H9 (cell line): ENCODE measurements at regions not wholly inside any gene's neighbourhood (a gene's known extent, or its start where the extent isn't known, plus 50 kb on each side); places are given as distances from the start of the nearest gene placed in this dataset.

Experiments
- DNase-seq: peaks from one replicate; pipeline ENCODE4 v3.0.0-alpha.2; 2017
- H2AFZ ChIP-seq: one replicate; pipeline ENCODE4 v1.6.1; 2013; ENCODE audit warnings: mild to moderate bottlenecking, low read length, control low read depth, moderate library complexity
- H2AK5ac ChIP-seq: 2 replicates; pipeline ENCODE4 v1.6.1; 2013; ENCODE audit warnings: low read length, control low read depth, mixed read lengths; ENCODE audit not compliant: insufficient read length
- H2BK120ac ChIP-seq: one replicate; pipeline ENCODE4 v1.6.1; 2013; ENCODE audit warnings: low read depth, mild to moderate bottlenecking, low read length, control low read depth, inconsistent platforms; ENCODE audit not compliant: poor library complexity, severe bottlenecking
- H2BK12ac ChIP-seq: 2 replicates; pipeline ENCODE4 v1.6.1; 2013; ENCODE audit warnings: low read length, control low read depth, mixed read lengths, low read depth; ENCODE audit not compliant: insufficient read length
- H2BK15ac ChIP-seq: 2 replicates; pipeline ENCODE4 v1.6.1; 2013; ENCODE audit warnings: low read depth, low read length, control low read depth
- H2BK20ac ChIP-seq: one replicate; pipeline ENCODE4 v1.6.1; 2013; ENCODE audit warnings: low read depth, mild to moderate bottlenecking, low read length, control low read depth, inconsistent platforms; ENCODE audit not compliant: poor library complexity, severe bottlenecking
- H2BK5ac ChIP-seq: 2 replicates; pipeline ENCODE4 v1.6.1; 2013; ENCODE audit warnings: low read length, control low read depth, mixed read lengths; ENCODE audit not compliant: insufficient read length
- H3K14ac ChIP-seq: 2 replicates; pipeline ENCODE4 v1.6.1; 2013; ENCODE audit warnings: low read length, control low read depth; ENCODE audit not compliant: insufficient read depth
- H3K18ac ChIP-seq: 2 replicates; pipeline ENCODE4 v1.6.1; 2013; ENCODE audit warnings: low read depth, mild to moderate bottlenecking, mixed read lengths, low read length, control low read depth; ENCODE audit not compliant: insufficient read length
- H3K23ac ChIP-seq: 2 replicates; pipeline ENCODE4 v1.6.1; 2013; ENCODE audit warnings: low read length, control low read depth, mixed read lengths, low read depth; ENCODE audit not compliant: insufficient read length
- H3K23me2 ChIP-seq: 2 replicates; pipeline ENCODE4 v1.6.1; 2013; ENCODE audit warnings: low read depth, mild to moderate bottlenecking, mixed read lengths, low read length, control low read depth; ENCODE audit not compliant: insufficient read length, poor library complexity, severe bottlenecking
- H3K27ac ChIP-seq: 2 replicates; pipeline ENCODE4 v1.5.1; 2013; ENCODE audit warnings: low read length, control low read depth, mixed read lengths, low read depth; ENCODE audit not compliant: insufficient read length
- H3K27me3 ChIP-seq: 2 replicates; pipeline ENCODE4 v1.6.1; 2013; ENCODE audit warnings: low read length, control low read depth, inconsistent platforms; ENCODE audit not compliant: insufficient read depth
- H3K4ac ChIP-seq: 2 replicates; pipeline ENCODE4 v1.6.1; 2013; ENCODE audit warnings: low read depth, mild to moderate bottlenecking, control low read depth, inconsistent platforms, low read length, moderate library complexity
- H3K4me1 ChIP-seq: 2 replicates; pipeline ENCODE4 v1.6.1; 2013; ENCODE audit warnings: low read length, control low read depth, inconsistent platforms; ENCODE audit not compliant: insufficient read depth
- H3K4me2 ChIP-seq: 2 replicates; pipeline ENCODE4 v1.6.1; 2013; ENCODE audit warnings: low read length, control low read depth, mixed read lengths; ENCODE audit not compliant: insufficient read length, insufficient read depth
- H3K56ac ChIP-seq: 2 replicates; pipeline ENCODE4 v1.6.1; 2013; ENCODE audit warnings: low read depth, mild to moderate bottlenecking, mixed read lengths, low read length, control low read depth; ENCODE audit not compliant: insufficient read length
- H3K79me1 ChIP-seq: 2 replicates; pipeline ENCODE4 v1.6.1; 2013; ENCODE audit warnings: low read depth, mild to moderate bottlenecking, moderate library complexity, low read length, control low read depth, inconsistent platforms; ENCODE audit not compliant: insufficient read depth, poor library complexity, severe bottlenecking
- H3K79me2 ChIP-seq: 2 replicates; pipeline ENCODE4 v1.6.1; 2013; ENCODE audit warnings: low read length, control low read depth, inconsistent platforms; ENCODE audit not compliant: insufficient read depth
- H3K9ac ChIP-seq: 2 replicates; pipeline ENCODE4 v1.6.1; 2013; ENCODE audit warnings: low read length, control low read depth, mixed read lengths; ENCODE audit not compliant: insufficient read length; ENCODE audit errors: extremely low read depth
- H3K9me3 ChIP-seq: one replicate; pipeline ENCODE4 v1.6.1; 2013; ENCODE audit warnings: low read depth, low read length, inconsistent platforms; ENCODE audit not compliant: control insufficient read depth
- H3T11ph ChIP-seq: one replicate; pipeline ENCODE4 v1.6.1; 2013; ENCODE audit warnings: mild to moderate bottlenecking, low read length, control low read depth, inconsistent platforms
- H4K20me1 ChIP-seq: one replicate; pipeline ENCODE4 v1.6.1; 2013; ENCODE audit not compliant: control insufficient read depth, insufficient read length, insufficient read depth
- H4K5ac ChIP-seq: 2 replicates; pipeline ENCODE4 v1.6.1; 2013; ENCODE audit warnings: low read depth, mild to moderate bottlenecking, mixed read lengths, low read length, control low read depth; ENCODE audit not compliant: insufficient read length
- H4K8ac ChIP-seq: replicated peaks from 2 replicates; pipeline ENCODE4 v1.6.1; 2013; ENCODE audit warnings: low read length, control low read depth, mixed read lengths, low read depth; ENCODE audit not compliant: insufficient read length
- H4K91ac ChIP-seq: 2 replicates; pipeline ENCODE4 v1.6.1; 2013; ENCODE audit warnings: low read depth, mild to moderate bottlenecking, moderate library complexity, mixed read lengths, low read length, control low read depth; ENCODE audit not compliant: insufficient read length
- H3K27ac Mint-ChIP-seq, 3 experiments: 2 replicates in 2 of 3; 3 replicates in 1 of 3; pipeline ENCODE4 v1.8.0; 2020 to 2021; ENCODE audit warnings: mixed read lengths in 3 of 3, mild to moderate bottlenecking in 1 of 3, moderate library complexity in 1 of 3
- H3K27me3 Mint-ChIP-seq: 2 replicates; pipeline ENCODE4 v1.8.0; 2021; ENCODE audit warnings: low read depth, mild to moderate bottlenecking, moderate library complexity, mixed read lengths
- H3K36me3 Mint-ChIP-seq, 3 experiments: 2 replicates in 2 of 3; 3 replicates in 1 of 3; pipeline ENCODE4 v1.8.0; 2020 to 2021; ENCODE audit warnings: low read depth in 3 of 3, mixed read lengths in 3 of 3; ENCODE audit not compliant: insufficient read depth in 1 of 3
- H3K4me1 Mint-ChIP-seq, 2 experiments: 2 replicates each; pipeline ENCODE4 v1.8.0; 2020; ENCODE audit warnings: mixed read lengths in 2 of 2
- H3K4me3 Mint-ChIP-seq, 2 experiments: 2 replicates in 1 of 2; 3 replicates in 1 of 2; pipeline ENCODE4 v1.8.0; 2020 to 2021; ENCODE audit warnings: mild to moderate bottlenecking in 2 of 2, mixed read lengths in 2 of 2, moderate library complexity in 1 of 2
- H3K9me3 Mint-ChIP-seq, 2 experiments: 2 replicates in 1 of 2; 3 replicates in 1 of 2; pipeline ENCODE4 v1.8.0; 2020; ENCODE audit warnings: mild to moderate bottlenecking in 2 of 2, mixed read lengths in 2 of 2, moderate library complexity in 1 of 2
- WGBS: extraction: QIAGEN DNeasy Blood & Tissue Kit; methylation state at CpG from one replicate; pipeline ENCODE4 v1.1.7; 2013; ENCODE audit warnings: missing lambda C conversion rate, low lambda C conversion rate, mixed read lengths; ENCODE audit not compliant: insufficient read length; ENCODE audit errors: extremely low coverage; 5-methylcytosine and 5-hydroxymethylcytosine counted together
- TF ChIP-seq, protein P1 (sequence below): fragments of 200-600 bp; sonication (generic); conservative IDR thresholded peaks from 3 replicates; pipeline ENCODE4 v1.8.0; 2021; ENCODE audit warnings: antibody characterized with exemption, mild to moderate bottlenecking

DNA sequence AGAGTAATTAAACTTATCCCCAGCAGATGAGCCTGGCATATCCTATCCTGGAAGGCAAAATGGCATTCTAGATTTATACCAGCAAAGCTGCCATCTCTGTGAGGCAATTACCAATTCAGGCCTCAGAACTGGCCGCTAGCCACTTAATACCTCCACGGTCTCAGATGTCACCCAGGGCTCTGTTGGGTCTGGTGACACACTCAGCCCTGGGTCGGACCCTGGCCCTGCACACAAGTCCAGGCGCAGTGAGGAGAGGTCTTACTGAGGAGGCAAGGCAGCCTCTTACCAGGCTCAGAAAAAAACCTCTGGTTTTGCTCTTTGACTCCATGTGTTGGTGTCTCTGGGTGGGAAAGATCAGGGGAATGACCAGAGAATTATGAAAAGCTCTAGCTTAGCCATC, 186.6 kb downstream of the EMX2 start:
- TF ChIP-seq, protein P1, sequence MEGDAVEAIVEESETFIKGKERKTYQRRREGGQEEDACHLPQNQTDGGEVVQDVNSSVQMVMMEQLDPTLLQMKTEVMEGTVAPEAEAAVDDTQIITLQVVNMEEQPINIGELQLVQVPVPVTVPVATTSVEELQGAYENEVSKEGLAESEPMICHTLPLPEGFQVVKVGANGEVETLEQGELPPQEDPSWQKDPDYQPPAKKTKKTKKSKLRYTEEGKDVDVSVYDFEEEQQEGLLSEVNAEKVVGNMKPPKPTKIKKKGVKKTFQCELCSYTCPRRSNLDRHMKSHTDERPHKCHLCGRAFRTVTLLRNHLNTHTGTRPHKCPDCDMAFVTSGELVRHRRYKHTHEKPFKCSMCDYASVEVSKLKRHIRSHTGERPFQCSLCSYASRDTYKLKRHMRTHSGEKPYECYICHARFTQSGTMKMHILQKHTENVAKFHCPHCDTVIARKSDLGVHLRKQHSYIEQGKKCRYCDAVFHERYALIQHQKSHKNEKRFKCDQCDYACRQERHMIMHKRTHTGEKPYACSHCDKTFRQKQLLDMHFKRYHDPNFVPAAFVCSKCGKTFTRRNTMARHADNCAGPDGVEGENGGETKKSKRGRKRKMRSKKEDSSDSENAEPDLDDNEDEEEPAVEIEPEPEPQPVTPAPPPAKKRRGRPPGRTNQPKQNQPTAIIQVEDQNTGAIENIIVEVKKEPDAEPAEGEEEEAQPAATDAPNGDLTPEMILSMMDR: no peak
- Histone ChIP-seq H3K9ac (no peak overlapping the region), H3K4me2 (no peak overlapping the region), H3K9me3 (no peaks in the 10 kb centered on the region), H4K8ac (no peak overlapping the region), H2AFZ (no peak overlapping the region), H2BK15ac (no peak overlapping the region), H3K4me1 (no peaks in the 10 kb centered on the region), H3K79me1 (no peaks in the 10 kb centered on the region), H3K18ac (no peak overlapping the region), H4K91ac (no peak overlapping the region), H3K56ac (no peak overlapping the region), H3K27ac (no peak overlapping the region), H2BK20ac (no peak overlapping the region), H3K27me3 (no peaks in the 10 kb centered on the region; the same call in 1 of the 2 replicates), H2BK5ac (no peak overlapping the region), H3K23me2 (no peaks in the 10 kb centered on the region), H2BK120ac (no peak overlapping the region), H2AK5ac (no peak overlapping the region), H3K14ac (no peak overlapping the region), H2BK12ac (no peak overlapping the region), H3K4ac (no peak overlapping the region), H4K5ac (no peak overlapping the region), H3K79me2 (no peaks in the 10 kb centered on the region), H4K20me1 (no peaks in the 10 kb centered on the region), H3T11ph (no peak overlapping the region), H3K23ac (no peak overlapping the region)
- no peaks in the 10 kb centered on the region for H3K9me3 Mint-ChIP-seq
- H3K27me3 Mint-ChIP-seq: peaks cover 22% of the 10 kb centered on the region
- no CpG with 5 or more reads among the region's 4 CpGs for WGBS
- H3K36me3 Mint-ChIP-seq: no peaks in the 10 kb centered on the region; a peak in 1 of 7 replicates
- H3K4me3 Mint-ChIP-seq: no peak overlapping the region
- H3K4me1 Mint-ChIP-seq: peaks cover 23 to 32% of the 10 kb centered on the region in 2 experiments
- no peak overlapping the region for H3K27ac Mint-ChIP-seq
- no peak for DNase-seq
